OCI-LY7 (cell line): ENCODE measurements at regions not wholly inside any gene's neighbourhood (a gene's known extent, or its start where the extent isn't known, plus 50 kb on each side); places are given as distances from the start of the nearest gene placed in this dataset.

Experiments used
- BruUV-seq: library from RNA; stranded (reverse); fragments of 400-500 nt; replicated peaks from 2 replicates; lab custom pipeline; 2021; lab: Mats Ljungman, UMichigan
- CTCF ChIA-PET: fragments of 300-600 bp; sonication (Branson Sonifier 250); formaldehyde crosslinking; loops from one replicate; lab custom pipeline; 2022; ENCODE audit warnings: antibody characterized with exemption; ENCODE audit not compliant: unreplicated experiment; lab: Charles Lee
- POLR2A ChIA-PET: fragments of 300-600 bp; sonication (Branson Sonifier 250); formaldehyde crosslinking; loops from one replicate; lab custom pipeline; 2022; ENCODE audit warnings: antibody characterized with exemption; lab: Charles Lee
- DNase-seq: peaks from one replicate; pipeline ENCODE4 v3.0.0-alpha.2; 2015; ENCODE audit warnings: low spot score
- H2AFZ ChIP-seq: fragments of 200-600 bp; sonication (generic), shearing (Covaris generic); 2 replicates; pipeline ENCODE4 v1.6.1; 2014; ENCODE audit warnings: mild to moderate bottlenecking, antibody characterized with exemption, low read length, moderate library complexity
- H3K27ac ChIP-seq: fragments of 200-600 bp; sonication (generic); 2 replicates; pipeline ENCODE4 v1.5.1; 2014; ENCODE audit warnings: mixed run types, low read depth, mild to moderate bottlenecking, moderate library complexity, low read length, inconsistent platforms; ENCODE audit not compliant: poor library complexity, severe bottlenecking
- H3K36me3 ChIP-seq: fragments of 200-600 bp; sonication (generic); 2 replicates; pipeline ENCODE4 v1.6.1; 2014; ENCODE audit warnings: mild to moderate bottlenecking, antibody characterized with exemption, low read length, moderate library complexity, mixed read lengths; ENCODE audit not compliant: insufficient read depth
- H3K4me1 ChIP-seq: fragments of 200-600 bp; sonication (generic); 2 replicates; pipeline ENCODE4 v1.5.1; 2014; ENCODE audit warnings: mild to moderate bottlenecking, low read length; ENCODE audit not compliant: insufficient read depth, poor library complexity, severe bottlenecking
- H3K4me2 ChIP-seq: fragments of 200-600 bp; sonication (generic); 2 replicates; pipeline ENCODE4 v1.6.1; 2014; ENCODE audit warnings: mild to moderate bottlenecking, low read length
- H3K4me3 ChIP-seq: fragments of 200-600 bp; sonication (generic); 2 replicates; pipeline ENCODE4 v1.5.1; 2014; ENCODE audit warnings: mild to moderate bottlenecking, low read depth, low read length; ENCODE audit not compliant: poor library complexity, severe bottlenecking
- H3K79me2 ChIP-seq: fragments of 200-600 bp; sonication (generic); 2 replicates; pipeline ENCODE4 v1.6.1; 2016; ENCODE audit warnings: low read depth, mild to moderate bottlenecking, low read length, moderate library complexity, mixed read lengths; ENCODE audit not compliant: insufficient read depth
- H3K9me2 ChIP-seq: fragments of 200-600 bp; sonication (generic); 2 replicates; pipeline ENCODE4 v1.6.1; 2016; ENCODE audit warnings: mild to moderate bottlenecking, low read length, mixed read lengths; ENCODE audit not compliant: insufficient read depth
- H3K9me3 ChIP-seq: fragments of 200-600 bp; sonication (generic); 2 replicates; pipeline ENCODE4 v1.6.1; 2014; ENCODE audit warnings: mild to moderate bottlenecking, mixed run types, low read length, mixed read lengths
- H4K20me1 ChIP-seq: fragments of 200-600 bp; sonication (generic); 2 replicates; pipeline ENCODE4 v1.6.1; 2014; ENCODE audit warnings: mild to moderate bottlenecking, antibody characterized with exemption, low read length, moderate library complexity, mixed read lengths; ENCODE audit not compliant: insufficient read depth
- EZH2phosphoT487 ChIP-seq: fragments of 200-600 bp; sonication (generic); IDR thresholded peaks from 2 replicates; pipeline ENCODE4 v1.6.1; 2018; ENCODE audit warnings: low read depth, borderline replicate concordance, mild to moderate bottlenecking, mixed run types, antibody characterized with exemption, low read length, moderate library complexity, mixed read lengths
- intact Hi-C: fragments of 100-400 bp; cut with micrococcal nuclease; formaldehyde crosslinking; loops from one replicate; pipeline ENCODE4 v1.10.0; 2022; ENCODE audit not compliant: unreplicated experiment
- TF ChIP-seq, protein P1 (sequence below): fragments of 200-600 bp; sonication (generic); conservative IDR thresholded peaks from 2 replicates; pipeline ENCODE4 v1.5.1; 2014; ENCODE audit warnings: mild to moderate bottlenecking, antibody characterized with exemption, low read length, moderate library complexity, mixed read lengths

DNA sequence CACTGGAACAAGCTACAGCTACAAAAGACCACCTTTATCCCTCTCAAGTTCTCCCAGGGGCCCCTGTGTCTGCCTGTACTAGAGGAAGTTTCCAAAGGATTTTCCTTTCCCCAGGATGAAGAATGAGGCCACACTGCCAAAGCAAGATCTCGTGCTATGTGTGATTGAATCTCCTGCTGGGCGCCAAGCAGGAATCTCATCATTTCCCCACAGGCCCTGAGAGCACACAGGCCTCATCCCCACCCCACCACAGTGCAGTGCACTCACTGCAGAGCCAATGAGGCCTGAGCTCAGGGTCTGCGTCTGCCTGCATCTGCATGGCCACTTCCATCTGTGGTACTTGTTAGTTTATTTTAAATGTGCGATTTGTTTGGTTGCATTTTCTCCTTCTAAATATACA, 387.4 kb upstream of the ASIC2 start:
- no peaks in the 10 kb centered on the region for H4K20me1 ChIP-seq
- H3K79me2 ChIP-seq: no peaks in the 10 kb centered on the region
- H3K9me3 ChIP-seq: no peaks in the 10 kb centered on the region
- no peak for DNase-seq
- CTCF ChIA-PET: no interaction called here
- H3K4me3 ChIP-seq: no peak overlapping the region
- no peaks in the 10 kb centered on the region for H3K9me2 ChIP-seq
- no peak overlapping the region for H3K27ac ChIP-seq
- H3K4me1 ChIP-seq: no peaks in the 10 kb centered on the region
- BruUV-seq: no TSS peak
- no peak overlapping the region for H3K4me2 ChIP-seq
- no peak overlapping the region for H2AFZ ChIP-seq
- POLR2A ChIA-PET: no interaction called here
- intact Hi-C loops: no loop called here
- no peak for TF ChIP-seq EZH2phosphoT487
- TF ChIP-seq, protein P1, sequence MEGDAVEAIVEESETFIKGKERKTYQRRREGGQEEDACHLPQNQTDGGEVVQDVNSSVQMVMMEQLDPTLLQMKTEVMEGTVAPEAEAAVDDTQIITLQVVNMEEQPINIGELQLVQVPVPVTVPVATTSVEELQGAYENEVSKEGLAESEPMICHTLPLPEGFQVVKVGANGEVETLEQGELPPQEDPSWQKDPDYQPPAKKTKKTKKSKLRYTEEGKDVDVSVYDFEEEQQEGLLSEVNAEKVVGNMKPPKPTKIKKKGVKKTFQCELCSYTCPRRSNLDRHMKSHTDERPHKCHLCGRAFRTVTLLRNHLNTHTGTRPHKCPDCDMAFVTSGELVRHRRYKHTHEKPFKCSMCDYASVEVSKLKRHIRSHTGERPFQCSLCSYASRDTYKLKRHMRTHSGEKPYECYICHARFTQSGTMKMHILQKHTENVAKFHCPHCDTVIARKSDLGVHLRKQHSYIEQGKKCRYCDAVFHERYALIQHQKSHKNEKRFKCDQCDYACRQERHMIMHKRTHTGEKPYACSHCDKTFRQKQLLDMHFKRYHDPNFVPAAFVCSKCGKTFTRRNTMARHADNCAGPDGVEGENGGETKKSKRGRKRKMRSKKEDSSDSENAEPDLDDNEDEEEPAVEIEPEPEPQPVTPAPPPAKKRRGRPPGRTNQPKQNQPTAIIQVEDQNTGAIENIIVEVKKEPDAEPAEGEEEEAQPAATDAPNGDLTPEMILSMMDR: no peak
- no peaks in the 10 kb centered on the region for H3K36me3 ChIP-seq

- no peaks in the 10 kb centered on the region for H3K9me2 ChIP-seq
- CTCF ChIA-PET: no interaction called here
- POLR2A ChIA-PET: no interaction called here
- no peak overlapping the region for H3K4me3 ChIP-seq
- H4K20me1 ChIP-seq: no peaks in the 10 kb centered on the region
- H3K4me2 ChIP-seq: no peak overlapping the region
- no peaks in the 10 kb centered on the region for H3K79me2 ChIP-seq
- DNase-seq: no peak
- no peak overlapping the region for H2AFZ ChIP-seq
- intact Hi-C loops: no loop called here
- no peak overlapping the region for H3K27ac ChIP-seq
- H3K4me1 ChIP-seq: no peaks in the 10 kb centered on the region
- no TSS peak for BruUV-seq
- H3K36me3 ChIP-seq: no peaks in the 10 kb centered on the region
- TF ChIP-seq EZH2phosphoT487: no peak
- TF ChIP-seq, protein P1: no peak
- no peaks in the 10 kb centered on the region for H3K9me3 ChIP-seq
Measured at GRCh38 chr17:33682599-33682998, 389.5 kb upstream of the ASIC2 start.

DNA sequence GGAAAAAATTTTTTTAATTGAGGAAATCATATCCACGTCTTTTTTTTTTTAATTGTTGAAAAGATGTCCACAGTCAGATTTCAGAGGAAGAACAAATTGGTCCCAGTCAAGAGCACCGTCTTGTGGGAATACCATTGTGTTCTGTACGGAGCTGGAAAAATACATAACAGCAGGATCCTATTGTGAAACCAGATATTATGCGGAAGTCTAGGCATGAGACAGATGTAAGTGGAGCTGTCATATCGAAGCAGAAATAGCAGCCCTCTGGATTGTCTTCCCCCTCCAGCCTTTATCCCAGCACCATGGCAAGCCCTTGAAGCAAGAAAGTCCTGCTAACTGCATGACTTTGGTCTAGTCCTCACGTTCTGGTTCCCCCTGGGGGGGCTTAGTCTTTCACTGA, 391.6 kb upstream of the ASIC2 start:
- Histone ChIP-seq H3K36me3 (no peaks in the 10 kb centered on the region), H3K4me1 (no peaks in the 10 kb centered on the region), H3K4me2 (no peak overlapping the region), H3K27ac (no peak overlapping the region), H3K9me2 (no peaks in the 10 kb centered on the region), H2AFZ (no peak overlapping the region), H3K9me3 (no peaks in the 10 kb centered on the region), H3K4me3 (no peak overlapping the region), H3K79me2 (no peaks in the 10 kb centered on the region), H4K20me1 (no peaks in the 10 kb centered on the region)
- ChIA-PET POLR2A (interaction anchor here (0.5 to 0.9 kb wide), 2 partner anchors 15 to 1534 kb away, joined by 3 to 4 read pairs; no protein-coding TSS in a partner anchor), CTCF (no interaction called here)
- intact Hi-C loops: no loop called here
- no peak for TF ChIP-seq EZH2phosphoT487
- TF ChIP-seq, protein P1: no peak
- DNase-seq: no peak
- BruUV-seq: no TSS peak
